ENCODE measurements at regions not wholly inside any gene's neighbourhood (a gene's known extent, or its start where the extent isn't known, plus 50 kb on each side); places are given as distances from the start of the nearest gene placed in this dataset.

DNA sequence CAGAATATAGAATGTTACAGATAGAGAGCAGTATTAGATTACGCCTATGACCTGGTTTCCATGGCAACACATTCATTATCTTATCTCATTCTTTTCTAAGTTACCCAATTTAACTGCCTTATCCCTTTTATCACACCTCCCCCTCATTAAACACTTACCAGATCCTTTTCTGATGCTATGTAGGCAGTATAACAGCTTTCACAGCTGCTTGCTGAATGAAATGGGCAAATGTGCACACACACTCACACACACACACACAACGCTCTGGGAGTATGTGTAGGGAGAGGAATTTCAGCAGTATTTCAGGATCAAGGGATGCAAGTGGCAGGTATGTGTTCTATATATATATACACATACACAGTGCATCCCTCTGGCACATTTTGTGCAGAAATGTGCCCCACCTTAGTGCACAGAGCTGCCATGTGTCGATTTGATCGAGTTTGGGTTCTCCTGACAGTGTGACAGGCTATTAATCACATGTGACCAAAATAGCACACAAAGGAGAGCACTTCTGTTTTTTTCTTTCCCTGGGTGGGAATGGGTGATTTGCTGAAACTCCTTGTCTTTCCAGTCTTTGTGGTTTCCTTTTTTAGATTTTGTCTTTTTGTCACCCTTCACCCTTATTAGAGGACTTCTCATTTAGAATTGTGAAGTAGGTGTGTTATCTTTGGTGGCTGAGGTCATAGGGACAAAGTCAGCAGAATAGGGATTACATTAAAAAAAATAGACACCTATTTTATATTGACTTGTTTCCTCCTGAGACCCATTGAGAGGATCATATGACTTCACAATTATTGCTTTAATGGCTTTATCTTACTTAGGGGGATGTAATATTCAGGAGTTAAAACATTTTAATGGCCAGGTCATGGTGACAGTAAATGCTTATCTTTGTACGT is 553.7 kb downstream of the PDCD6IP start:
- FAIRE-seq (no peak), DNase-seq (ENCODE audit: insufficient read length, low spot score) (no peak)
- TF ChIP-seq, protein P1, sequence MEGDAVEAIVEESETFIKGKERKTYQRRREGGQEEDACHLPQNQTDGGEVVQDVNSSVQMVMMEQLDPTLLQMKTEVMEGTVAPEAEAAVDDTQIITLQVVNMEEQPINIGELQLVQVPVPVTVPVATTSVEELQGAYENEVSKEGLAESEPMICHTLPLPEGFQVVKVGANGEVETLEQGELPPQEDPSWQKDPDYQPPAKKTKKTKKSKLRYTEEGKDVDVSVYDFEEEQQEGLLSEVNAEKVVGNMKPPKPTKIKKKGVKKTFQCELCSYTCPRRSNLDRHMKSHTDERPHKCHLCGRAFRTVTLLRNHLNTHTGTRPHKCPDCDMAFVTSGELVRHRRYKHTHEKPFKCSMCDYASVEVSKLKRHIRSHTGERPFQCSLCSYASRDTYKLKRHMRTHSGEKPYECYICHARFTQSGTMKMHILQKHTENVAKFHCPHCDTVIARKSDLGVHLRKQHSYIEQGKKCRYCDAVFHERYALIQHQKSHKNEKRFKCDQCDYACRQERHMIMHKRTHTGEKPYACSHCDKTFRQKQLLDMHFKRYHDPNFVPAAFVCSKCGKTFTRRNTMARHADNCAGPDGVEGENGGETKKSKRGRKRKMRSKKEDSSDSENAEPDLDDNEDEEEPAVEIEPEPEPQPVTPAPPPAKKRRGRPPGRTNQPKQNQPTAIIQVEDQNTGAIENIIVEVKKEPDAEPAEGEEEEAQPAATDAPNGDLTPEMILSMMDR (IDR thresholded peaks at IDR 0.05; ENCODE audit: insufficient read depth, missing control alignments): no peak

DNA sequence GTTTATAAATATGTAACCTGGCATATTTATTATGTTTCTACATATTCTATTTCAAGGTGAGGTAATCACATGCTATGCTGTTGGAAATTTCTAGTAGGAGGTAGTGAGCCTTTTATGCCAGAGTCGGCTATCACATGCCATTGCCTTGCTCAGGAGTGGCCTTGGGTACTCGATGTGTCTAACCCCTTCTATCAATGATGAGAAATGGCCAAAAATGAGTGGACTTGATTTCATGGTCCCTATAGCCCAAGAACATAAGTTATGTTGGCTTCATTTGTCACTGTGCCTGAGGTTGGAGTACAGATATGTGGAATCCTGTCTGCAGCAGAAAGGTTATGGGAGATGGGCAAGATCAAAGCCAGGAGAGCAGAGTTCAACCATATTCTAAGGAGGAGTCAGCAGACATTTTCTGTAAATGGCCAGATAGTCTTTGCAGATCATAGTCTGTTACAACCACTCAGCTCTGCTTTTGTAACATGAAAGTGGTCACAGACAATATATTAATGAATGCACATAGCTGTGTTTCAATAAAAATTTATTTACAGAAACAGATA is 554.4 kb downstream of the PDCD6IP start:
- no peak for FAIRE-seq
- TF ChIP-seq, protein P1 (IDR thresholded peaks at IDR 0.05; ENCODE audit: insufficient read depth, missing control alignments): no peak

DNA sequence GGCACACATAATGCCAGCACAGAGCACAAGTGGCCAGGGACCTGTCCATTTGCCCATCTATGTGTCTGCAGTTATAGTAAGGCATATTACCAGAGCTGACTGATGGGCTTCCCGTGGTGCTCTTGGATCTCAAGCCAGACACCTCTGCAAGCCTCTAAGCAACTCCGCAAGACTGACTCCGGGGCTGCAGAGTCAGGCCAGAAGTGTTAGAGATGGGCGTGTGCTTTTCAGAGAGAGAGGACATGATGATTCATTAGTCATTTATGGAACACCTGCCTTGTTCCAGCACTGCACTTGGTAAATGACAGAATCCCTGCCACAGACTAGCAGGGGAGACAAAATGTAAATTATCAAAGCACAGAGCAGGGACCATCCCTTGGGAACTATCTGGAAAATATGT is 559.0 kb downstream of the PDCD6IP start:
- FAIRE-seq (no peak), DNase-seq (ENCODE audit: insufficient read length, low spot score) (no peak)
- TF ChIP-seq, protein P1 (IDR thresholded peaks at IDR 0.05; ENCODE audit: insufficient read depth, missing control alignments): no peak

More for the DNA sequence above, 554.4 kb downstream of the PDCD6IP start:
- DNase-seq (ENCODE audit: insufficient read length, low spot score): no peak

DNA sequence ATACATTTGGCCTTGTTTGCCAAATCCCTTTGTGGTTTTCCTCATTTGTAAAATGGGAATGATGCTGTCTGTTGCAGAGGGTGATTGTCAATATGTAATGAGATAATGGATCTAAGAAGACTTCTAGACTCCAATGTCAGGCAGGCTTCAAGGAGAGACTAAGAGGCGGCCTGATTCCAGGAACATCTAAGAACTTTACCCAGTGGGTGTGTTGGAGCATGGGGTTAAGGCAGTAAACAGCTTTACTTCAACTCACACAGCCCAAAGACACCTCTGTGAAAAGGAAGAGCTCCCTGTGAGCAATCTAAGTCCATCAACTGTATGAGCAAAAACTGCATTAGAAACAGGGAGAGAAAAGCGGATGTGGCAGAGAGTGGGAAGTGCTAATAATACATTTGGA is 560.6 kb downstream of the PDCD6IP start:
- FAIRE-seq (no peak), DNase-seq (ENCODE audit: insufficient read length, low spot score) (no peak)
- TF ChIP-seq, protein P1 (IDR thresholded peaks at IDR 0.05; ENCODE audit: insufficient read depth, missing control alignments): no peak

DNA sequence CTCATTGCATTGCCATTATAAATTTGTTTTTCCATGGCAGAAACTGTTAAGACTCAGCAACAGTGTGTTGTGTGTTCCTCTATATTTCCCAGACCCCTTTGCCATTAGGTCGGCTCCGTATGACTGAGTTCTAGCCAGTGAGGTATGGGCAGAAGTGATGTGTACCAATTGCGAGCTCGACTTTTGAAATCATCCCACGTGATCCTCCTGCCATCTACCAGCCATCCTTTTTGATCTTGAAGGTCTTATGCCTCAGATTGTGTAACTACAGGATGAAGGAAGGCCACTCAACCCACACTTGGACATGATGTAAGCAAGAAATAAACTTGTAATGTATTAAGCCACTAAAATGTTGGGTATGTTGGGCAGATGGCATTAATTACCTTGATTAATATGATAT is 562.3 kb downstream of the PDCD6IP start:
- FAIRE-seq: no peak
- TF ChIP-seq, protein P1 (IDR thresholded peaks at IDR 0.05; ENCODE audit: insufficient read depth, missing control alignments): no peak
- DNase-seq (ENCODE audit: insufficient read length, low spot score): no peak

DNA sequence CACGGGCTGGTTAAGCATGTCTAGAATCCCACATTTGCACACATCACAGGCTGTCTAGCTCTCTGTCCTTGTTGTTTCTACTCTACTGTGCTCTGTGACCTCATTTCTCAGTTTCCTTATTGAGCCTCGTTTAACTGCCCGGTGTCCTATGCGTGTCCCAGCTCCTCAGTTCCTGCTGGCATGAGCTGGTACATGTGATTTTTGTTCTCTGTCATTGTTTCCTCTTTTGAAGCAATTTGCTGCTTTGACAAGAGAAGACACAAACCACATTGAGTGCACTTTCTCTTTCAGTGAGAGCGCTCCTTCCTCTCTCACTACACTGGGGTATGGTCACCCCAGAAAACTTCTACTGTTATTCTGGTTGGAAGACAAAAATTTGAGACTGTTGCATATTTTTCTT is 563.5 kb downstream of the PDCD6IP start:
- DNase-seq (ENCODE audit: insufficient read length, low spot score) (no peak), FAIRE-seq (no peak)
- TF ChIP-seq, protein P1 (IDR thresholded peaks at IDR 0.05; ENCODE audit: insufficient read depth, missing control alignments): no peak

DNA sequence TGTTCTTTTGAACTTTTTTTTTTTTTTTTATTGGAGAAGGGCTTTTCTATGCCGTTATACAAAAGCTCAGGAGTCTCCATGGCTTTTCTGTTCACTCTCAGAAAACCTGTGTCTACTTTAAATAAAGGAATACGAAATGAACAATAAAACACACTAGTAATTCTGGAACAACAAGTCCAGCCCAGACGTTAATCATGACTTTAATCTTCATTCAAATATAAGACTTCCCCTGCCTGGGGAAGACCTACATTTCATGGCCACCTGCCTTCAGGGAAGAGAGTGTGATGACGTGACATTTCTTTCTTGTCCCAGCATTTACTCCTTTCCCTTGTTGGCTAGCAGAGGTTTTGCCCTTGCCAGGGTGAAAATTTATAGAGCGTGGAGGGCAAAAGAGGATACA is 564.5 kb downstream of the PDCD6IP start:
- TF ChIP-seq, protein P1 (IDR thresholded peaks at IDR 0.05; ENCODE audit: insufficient read depth, missing control alignments): no peak
- FAIRE-seq: no peak
- DNase-seq (ENCODE audit: insufficient read length, low spot score): no peak

Data from D721Med (cell line).